Colon (tissue), 2 donors: ENCODE measurements at regions not wholly inside any gene's neighbourhood (a gene's known extent, or its start where the extent isn't known, plus 50 kb on each side); places are given as distances from the start of the nearest gene placed in this dataset.
"Not testable (repeated sequence)": the region's sequence is repeated elsewhere in the genome, so short reads cannot be mapped to it uniquely, and the experiment has no call there.

Experiments
- FAIRE-seq: peaks from 2 replicates; lab custom pipeline; 2012; peaks lifted over from hg19 to GRCh38; lab: Jason Lieb, UNC
- donor health status: control.
- donor health status: control.

- not testable (repeated sequence) for FAIRE-seq
Measured at GRCh38 chr3:125697979-125698640, 102.8 kb upstream of the OSBPL11 start.

- no peak for FAIRE-seq
Measured at GRCh38 chr3:125715651-125716050, 120.4 kb upstream of the OSBPL11 start.

GRCh38 chr3:125732151-125732550 is 136.9 kb upstream of the OSBPL11 start:
- FAIRE-seq = not testable (repeated sequence)

GRCh38 chr3:125741991-125742718 is 146.9 kb upstream of the OSBPL11 start:
- FAIRE-seq = not testable (repeated sequence)

GRCh38 chr3:125742845-125743244 is 147.5 kb upstream of the OSBPL11 start:
- not testable (repeated sequence) for FAIRE-seq

- not testable (repeated sequence) for FAIRE-seq
Measured at GRCh38 chr3:125757050-125757449, 161.8 kb upstream of the OSBPL11 start.

GRCh38 chr3:125758641-125759130 is 163.4 kb upstream of the OSBPL11 start:
- FAIRE-seq = not testable (repeated sequence)

- not testable (repeated sequence) for FAIRE-seq
Measured at GRCh38 chr3:125762601-125763000, 167.3 kb upstream of the OSBPL11 start.

GRCh38 chr3:125766285-125766826 is 171.1 kb upstream of the OSBPL11 start:
- FAIRE-seq = not testable (repeated sequence)

- not testable (repeated sequence) for FAIRE-seq
Measured at GRCh38 chr3:125766931-125767330, 171.6 kb upstream of the OSBPL11 start.

- FAIRE-seq = no peak
Measured at GRCh38 chr3:125767641-125768040, 172.3 kb upstream of the OSBPL11 start.

GRCh38 chr3:125768821-125769220 is 173.5 kb upstream of the OSBPL11 start:
- FAIRE-seq = not testable (repeated sequence)

- not testable (repeated sequence) for FAIRE-seq
Measured at GRCh38 chr3:125771506-125771905, 176.2 kb upstream of the OSBPL11 start.

- not testable (repeated sequence) for FAIRE-seq
Measured at GRCh38 chr3:125774433-125775034, 179.2 kb upstream of the OSBPL11 start.

GRCh38 chr3:125775106-125775505 is 179.8 kb upstream of the OSBPL11 start:
- not testable (repeated sequence) for FAIRE-seq

GRCh38 chr3:125775606-125776294 is 180.5 kb upstream of the OSBPL11 start:
- FAIRE-seq = not testable (repeated sequence)

GRCh38 chr3:125779276-125779675 is 184.0 kb upstream of the OSBPL11 start:
- not testable (repeated sequence) for FAIRE-seq

- not testable (repeated sequence) for FAIRE-seq
Measured at GRCh38 chr3:125779918-125780317, 184.6 kb upstream of the OSBPL11 start.

- not testable (repeated sequence) for FAIRE-seq
Measured at GRCh38 chr3:125781678-125782077, 186.4 kb upstream of the OSBPL11 start.

- not testable (repeated sequence) for FAIRE-seq
Measured at GRCh38 chr3:125790312-125790711, 178.7 kb upstream of the ROPN1B start.

- FAIRE-seq = not testable (repeated sequence)
Measured at GRCh38 chr3:125791021-125791420, 178.0 kb upstream of the ROPN1B start.

GRCh38 chr3:125810010-125810409 is 159.0 kb upstream of the ROPN1B start:
- not testable (repeated sequence) for FAIRE-seq
